ENCODE measurements at regions not wholly inside any gene's neighbourhood (a gene's known extent, or its start where the extent isn't known, plus 50 kb on each side); places are given as distances from the start of the nearest gene placed in this dataset.

GRCh38 chr2:220572385-220572784 lies 945.0 kb downstream of the SLC4A3 start:
- Histone ChIP-seq H3K79me2 (ENCODE audit: control insufficient read depth, low read length) (no peaks in the 10 kb centered on the region), H3F3A (ENCODE audit: control insufficient read depth, insufficient read depth) (no peaks in the 10 kb centered on the region), H3K4me2 (ENCODE audit: low read length) (no peak overlapping the region), H3K27me3 (ENCODE audit: control insufficient read depth, low read length) (no peaks in the 10 kb centered on the region), H3K4me3 (ENCODE audit: low read length) (no peak overlapping the region), H3K4me1 (ENCODE audit: control insufficient read depth, low read length) (no peaks in the 10 kb centered on the region), H3K27ac (ENCODE audit: low read depth, low read length) (no peak overlapping the region), H3K9me3 (ENCODE audit: control insufficient read depth, insufficient read depth, low read length) (no peaks in the 10 kb centered on the region), H3K9me2 (replicated peaks; ENCODE audit: control insufficient read depth, low read length) (no peaks in the 10 kb centered on the region), H3K36me3 (ENCODE audit: control insufficient read depth, low read length) (no peaks in the 10 kb centered on the region), H4K20me1 (ENCODE audit: control insufficient read depth, insufficient read depth, low read depth, low read length) (no peaks in the 10 kb centered on the region)
- TF ChIP-seq EZH2phosphoT487 (IDR thresholded peaks at IDR 0.05; ENCODE audit: borderline replicate concordance, low read length) (no peak), CTCF (IDR thresholded peaks at IDR 0.05; ENCODE audit: low read depth, low read length, poor library complexity, severe bottlenecking) (no peak)

- Histone ChIP-seq H3K4me2 (ENCODE audit: low read length) (no peak overlapping the region), H3F3A (ENCODE audit: control insufficient read depth, insufficient read depth) (no peaks in the 10 kb centered on the region), H3K27me3 (ENCODE audit: control insufficient read depth, low read length) (no peaks in the 10 kb centered on the region), H3K9me3 (ENCODE audit: control insufficient read depth, insufficient read depth, low read length) (no peaks in the 10 kb centered on the region), H3K36me3 (ENCODE audit: control insufficient read depth, low read length) (no peaks in the 10 kb centered on the region), H3K4me1 (ENCODE audit: control insufficient read depth, low read length) (no peaks in the 10 kb centered on the region), H3K4me3 (ENCODE audit: low read length) (no peak overlapping the region), H3K79me2 (ENCODE audit: control insufficient read depth, low read length) (no peaks in the 10 kb centered on the region), H3K9me2 (replicated peaks; ENCODE audit: control insufficient read depth, low read length) (no peaks in the 10 kb centered on the region), H3K27ac (ENCODE audit: low read depth, low read length) (no peak overlapping the region), H4K20me1 (ENCODE audit: control insufficient read depth, insufficient read depth, low read depth, low read length) (no peaks in the 10 kb centered on the region)
- no peak for TF ChIP-seq EZH2phosphoT487 (IDR thresholded peaks at IDR 0.05; ENCODE audit: borderline replicate concordance, low read length)
- TF ChIP-seq CTCF (IDR thresholded peaks at IDR 0.05; ENCODE audit: low read depth, low read length, poor library complexity, severe bottlenecking): no peak
These were observed 946.6 kb downstream of the SLC4A3 start for GRCh38 chr2:220574038-220574437.

GRCh38 chr2:220575963-220576362 lies 948.5 kb downstream of the SLC4A3 start:
- H3F3A ChIP-seq (ENCODE audit: control insufficient read depth, insufficient read depth): no peaks in the 10 kb centered on the region
- TF ChIP-seq EZH2phosphoT487 (IDR thresholded peaks at IDR 0.05; ENCODE audit: borderline replicate concordance, low read length): no peak
- no peak for TF ChIP-seq CTCF (IDR thresholded peaks at IDR 0.05; ENCODE audit: low read depth, low read length, poor library complexity, severe bottlenecking)

GRCh38 chr2:220579452-220579851 lies 952.0 kb downstream of the SLC4A3 start:
- H4K20me1 ChIP-seq (ENCODE audit: control insufficient read depth, insufficient read depth, low read depth, low read length): no peaks in the 10 kb centered on the region
- no peak overlapping the region for H3K27ac ChIP-seq (ENCODE audit: low read depth, low read length)
- no peaks in the 10 kb centered on the region for H3K4me1 ChIP-seq (ENCODE audit: control insufficient read depth, low read length)
- H3K79me2 ChIP-seq (ENCODE audit: control insufficient read depth, low read length): no peaks in the 10 kb centered on the region
- no peak overlapping the region for H3K4me3 ChIP-seq (ENCODE audit: low read length)
- H3K36me3 ChIP-seq (ENCODE audit: control insufficient read depth, low read length): no peaks in the 10 kb centered on the region
- H3K9me3 ChIP-seq (ENCODE audit: control insufficient read depth, insufficient read depth, low read length): no peaks in the 10 kb centered on the region
- H3K9me2 ChIP-seq (replicated peaks; ENCODE audit: control insufficient read depth, low read length): no peaks in the 10 kb centered on the region
- TF ChIP-seq CTCF (IDR thresholded peaks at IDR 0.05; ENCODE audit: low read depth, low read length, poor library complexity, severe bottlenecking): no peak
- TF ChIP-seq EZH2phosphoT487 (IDR thresholded peaks at IDR 0.05; ENCODE audit: borderline replicate concordance, low read length): no peak
- no peaks in the 10 kb centered on the region for H3K27me3 ChIP-seq (ENCODE audit: control insufficient read depth, low read length)
- no peak overlapping the region for H3K4me2 ChIP-seq (ENCODE audit: low read length)
- H3F3A ChIP-seq (ENCODE audit: control insufficient read depth, insufficient read depth): no peaks in the 10 kb centered on the region

More at GRCh38 chr2:220575963-220576362, 948.5 kb downstream of the SLC4A3 start:
- Histone ChIP-seq H3K79me2 (ENCODE audit: control insufficient read depth, low read length) (no peaks in the 10 kb centered on the region), H4K20me1 (ENCODE audit: control insufficient read depth, insufficient read depth, low read depth, low read length) (no peaks in the 10 kb centered on the region), H3K9me2 (replicated peaks; ENCODE audit: control insufficient read depth, low read length) (no peaks in the 10 kb centered on the region), H3K9me3 (ENCODE audit: control insufficient read depth, insufficient read depth, low read length) (no peaks in the 10 kb centered on the region), H3K36me3 (ENCODE audit: control insufficient read depth, low read length) (no peaks in the 10 kb centered on the region), H3K27ac (ENCODE audit: low read depth, low read length) (no peak overlapping the region), H3K27me3 (ENCODE audit: control insufficient read depth, low read length) (no peaks in the 10 kb centered on the region), H3K4me1 (ENCODE audit: control insufficient read depth, low read length) (no peaks in the 10 kb centered on the region), H3K4me2 (ENCODE audit: low read length) (no peak overlapping the region), H3K4me3 (ENCODE audit: low read length) (no peak overlapping the region)
